ENCODE measurements at regions not wholly inside any gene's neighbourhood (a gene's known extent, or its start where the extent isn't known, plus 50 kb on each side); places are given as distances from the start of the nearest gene placed in this dataset.

- TF ChIP-seq CTCF (conservative IDR thresholded peaks at IDR 0.05; ENCODE audit: control insufficient read depth, insufficient read depth, low read depth, low read length) = no peak
- H3K4me3 ChIP-seq (ENCODE audit: control insufficient read depth, low read depth, low read length) = no peak overlapping the region
- no peak for DNase-seq (ENCODE audit: low read depth)
Measured at GRCh38 chr12:74959657-74960056, 250.0 kb downstream of the KCNC2 start.

- TF ChIP-seq CTCF (conservative IDR thresholded peaks at IDR 0.05; ENCODE audit: control insufficient read depth, insufficient read depth, low read depth, low read length) = no peak
- H3K4me3 ChIP-seq (ENCODE audit: control insufficient read depth, low read depth, low read length) = no peak overlapping the region
- no peak for DNase-seq (ENCODE audit: low read depth)
Measured at GRCh38 chr12:74963304-74963703, 246.3 kb downstream of the KCNC2 start.

GRCh38 chr12:74963867-74964331 is 245.7 kb downstream of the KCNC2 start:
- TF ChIP-seq CTCF (conservative IDR thresholded peaks at IDR 0.05; ENCODE audit: control insufficient read depth, insufficient read depth, low read depth, low read length) = no peak
- no peak overlapping the region for H3K4me3 ChIP-seq (ENCODE audit: control insufficient read depth, low read depth, low read length)
- DNase-seq (ENCODE audit: low read depth) = no peak

- no peak for TF ChIP-seq CTCF (conservative IDR thresholded peaks at IDR 0.05; ENCODE audit: control insufficient read depth, insufficient read depth, low read depth, low read length)
- no peak overlapping the region for H3K4me3 ChIP-seq (ENCODE audit: control insufficient read depth, low read depth, low read length)
- no peak for DNase-seq (ENCODE audit: low read depth)
Measured at GRCh38 chr12:74964390-74964789, 245.2 kb downstream of the KCNC2 start.

GRCh38 chr12:74971201-74971600 is 238.4 kb downstream of the KCNC2 start:
- DNase-seq (ENCODE audit: low read depth) = no peak
- no peak overlapping the region for H3K4me3 ChIP-seq (ENCODE audit: control insufficient read depth, low read depth, low read length)
- TF ChIP-seq CTCF (conservative IDR thresholded peaks at IDR 0.05; ENCODE audit: control insufficient read depth, insufficient read depth, low read depth, low read length) = no peak

- no peak for DNase-seq (ENCODE audit: low read depth)
Measured at GRCh38 chr12:74977832-74978481, 231.7 kb downstream of the KCNC2 start.

More at GRCh38 chr12:74977832-74978481, 231.7 kb downstream of the KCNC2 start:
- H3K4me3 ChIP-seq (ENCODE audit: control insufficient read depth, low read depth, low read length) = no peak overlapping the region
- no peak for TF ChIP-seq CTCF (conservative IDR thresholded peaks at IDR 0.05; ENCODE audit: control insufficient read depth, insufficient read depth, low read depth, low read length)
